ENCODE measurements at regions not wholly inside any gene's neighbourhood (a gene's known extent, or its start where the extent isn't known, plus 50 kb on each side); places are given as distances from the start of the nearest gene placed in this dataset.

GRCh38 chr7:115549910-115550309 is 480.7 kb downstream of the TFEC start:
- Histone ChIP-seq H3K27me3 (replicated peaks; ENCODE audit: insufficient read depth) (no peaks in the 10 kb centered on the region), H3K4me1 (ENCODE audit: control insufficient read depth in 1 of 2, low read depth in 2 of 2) (no peaks in the 10 kb centered on the region), H3K36me3 (no peaks in the 10 kb centered on the region), H3K27ac (no peak overlapping the region), H3K9me3 (no peaks in the 10 kb centered on the region), H3K4me3 (no peak overlapping the region)
- ATAC-seq (ENCODE audit: insufficient number of reproducible peaks, low FRiP score, low read depth) (no peak), DNase-seq (ENCODE audit: low spot score) (no peak)
- TF ChIP-seq CTCF (IDR thresholded peaks at IDR 0.05): no peak

- TF ChIP-seq CTCF (IDR thresholded peaks at IDR 0.05): no peak
- ATAC-seq (ENCODE audit: insufficient number of reproducible peaks, low FRiP score, low read depth) (no peak), DNase-seq (ENCODE audit: low spot score) (no peak)
- Histone ChIP-seq H3K4me3 (no peak overlapping the region), H3K27me3 (replicated peaks; ENCODE audit: insufficient read depth) (no peaks in the 10 kb centered on the region), H3K27ac (no peak overlapping the region), H3K36me3 (no peaks in the 10 kb centered on the region), H3K9me3 (no peaks in the 10 kb centered on the region), H3K4me1 (ENCODE audit: control insufficient read depth in 1 of 2, low read depth in 2 of 2) (no peaks in the 10 kb centered on the region)
Observed at GRCh38 chr7:115548756-115549155, 481.8 kb downstream of the TFEC start.

- H3K4me1 ChIP-seq (ENCODE audit: control insufficient read depth in 1 of 2, low read depth in 2 of 2): no peaks in the 10 kb centered on the region
- no peaks in the 10 kb centered on the region for H3K27me3 ChIP-seq (replicated peaks; ENCODE audit: insufficient read depth)
- no peak for TF ChIP-seq CTCF (IDR thresholded peaks at IDR 0.05)
- no peak overlapping the region for H3K4me3 ChIP-seq
- no peaks in the 10 kb centered on the region for H3K36me3 ChIP-seq
- no peaks in the 10 kb centered on the region for H3K9me3 ChIP-seq
- ATAC-seq (ENCODE audit: insufficient number of reproducible peaks, low FRiP score, low read depth): no peak
- no peak for DNase-seq (ENCODE audit: low spot score)
- no peak overlapping the region for H3K27ac ChIP-seq
Observed at GRCh38 chr7:115546790-115547189, 483.8 kb downstream of the TFEC start.

GRCh38 chr7:115533785-115534184 is 496.8 kb downstream of the TFEC start:
- DNase-seq (ENCODE audit: low spot score) (no peak), ATAC-seq (ENCODE audit: insufficient number of reproducible peaks, low FRiP score, low read depth) (no peak)
- Histone ChIP-seq H3K27me3 (replicated peaks; ENCODE audit: insufficient read depth) (no peaks in the 10 kb centered on the region), H3K9me3 (no peaks in the 10 kb centered on the region), H3K27ac (no peak overlapping the region), H3K36me3 (no peaks in the 10 kb centered on the region), H3K4me3 (no peak overlapping the region), H3K4me1 (ENCODE audit: control insufficient read depth in 1 of 2, low read depth in 2 of 2) (no peaks in the 10 kb centered on the region)
- TF ChIP-seq CTCF (IDR thresholded peaks at IDR 0.05): no peak

GRCh38 chr7:115526278-115526677 is 504.3 kb downstream of the TFEC start:
- DNase-seq (ENCODE audit: low spot score): no peak
- no peaks in the 10 kb centered on the region for H3K36me3 ChIP-seq
- no peak overlapping the region for H3K27ac ChIP-seq
- no peak overlapping the region for H3K4me3 ChIP-seq
- H3K4me1 ChIP-seq (ENCODE audit: control insufficient read depth in 1 of 2, low read depth in 2 of 2): no peaks in the 10 kb centered on the region
- no peaks in the 10 kb centered on the region for H3K9me3 ChIP-seq
- TF ChIP-seq CTCF (IDR thresholded peaks at IDR 0.05): no peak
- no peaks in the 10 kb centered on the region for H3K27me3 ChIP-seq (replicated peaks; ENCODE audit: insufficient read depth)
- ATAC-seq (ENCODE audit: insufficient number of reproducible peaks, low FRiP score, low read depth): no peak

All from thoracic aorta (tissue), 2 donors.